HepG2 (cell line): ENCODE measurements at regions not wholly inside any gene's neighbourhood (a gene's known extent, or its start where the extent isn't known, plus 50 kb on each side); places are given as distances from the start of the nearest gene placed in this dataset.
"Not testable (repeated sequence)": the region's sequence is repeated elsewhere in the genome, so short reads cannot be mapped to it uniquely, and the experiment has no call there.

Source experiments
- ATAC-seq: fragments of 200-7000 bp; cut with Tn5 transposase; 3 replicates; pipeline ENCODE4 v1.9.1; 2020; ENCODE audit warnings: mild to moderate bottlenecking, moderate library complexity
- BruUV-seq: library from RNA; stranded (reverse); fragments of 400-500 nt; replicated peaks from 2 replicates; lab custom pipeline; 2021; lab: Mats Ljungman, UMichigan
- CTCF ChIA-PET: fragments of 300-600 bp; formaldehyde crosslinking; extraction: SDS; loops from one replicate; lab custom pipeline; 2021; ENCODE audit warnings: low total read pairs, inconsistent platforms, low intra/inter-chr PET ratio; lab: Yijun Ruan, JAX
- POLR2A ChIA-PET: fragments of 350-600 bp; sonication (Branson Sonifier 250); formaldehyde crosslinking; loops from one replicate; lab custom pipeline; 2020; ENCODE audit warnings: antibody characterized with exemption, inconsistent platforms; lab: Yijun Ruan, JAX
- DNase-seq: peaks from one replicate; pipeline ENCODE4 v3.0.0-alpha.2; 2015; ENCODE audit warnings: low spot score
- FAIRE-seq: peaks from 3 replicates; lab custom pipeline; 2011; peaks lifted over from hg19 to GRCh38; lab: Jason Lieb, UNC
- H2AFZ ChIP-seq: one replicate; pipeline ENCODE4 v1.6.1; 2011; ENCODE audit warnings: low read length, inconsistent platforms
- H3K27ac ChIP-seq: fragments of 300-600 bp; 3 replicates; pipeline ENCODE4 v1.8.0; 2011; ENCODE audit warnings: mixed run types, mild to moderate bottlenecking, mixed read lengths, low read length, inconsistent platforms; ENCODE audit not compliant: insufficient read depth; ENCODE audit errors: extremely low read length
- H3K27me3 ChIP-seq, 2 experiments: fragments of 200-600 bp in 1 of 2; 2 replicates in 1 of 2; 3 replicates in 1 of 2; pipeline versions ENCODE4 v1.6.0 to v1.8.0; 2011; ENCODE audit warnings: low read length in 2 of 2, mild to moderate bottlenecking in 2 of 2, moderate library complexity in 2 of 2, inconsistent platforms in 1 of 2; ENCODE audit not compliant: insufficient read depth in 2 of 2, control insufficient read depth in 1 of 2
- H3K36me3 ChIP-seq, 2 experiments: fragments of 200-600 bp in 1 of 2; replicated peaks in 1 of 2; 2 replicates in 1 of 2; 3 replicates in 1 of 2; pipeline versions ENCODE4 v1.5.1 to v1.8.0; 2011; ENCODE audit warnings: low read length in 2 of 2, inconsistent platforms in 1 of 2; ENCODE audit not compliant: insufficient read depth in 2 of 2, control insufficient read depth in 1 of 2
- H3K4me1 ChIP-seq: 2 replicates; pipeline ENCODE4 v1.5.1; 2012; ENCODE audit warnings: low read length, inconsistent platforms; ENCODE audit not compliant: insufficient read depth
- H3K4me2 ChIP-seq: 2 replicates; pipeline ENCODE4 v1.6.0; 2011; ENCODE audit warnings: low read depth, low read length, inconsistent platforms
- H3K4me3 ChIP-seq, 3 experiments: fragments of 200-600 bp in 1 of 3; sonication (generic), shearing (Covaris generic) in 1 of 3; replicated peaks in 1 of 3; 2 replicates each; pipeline ENCODE4 v1.5.1; 2011 to 2016; ENCODE audit warnings: low read length in 3 of 3, inconsistent platforms in 2 of 3, low read depth in 2 of 3, mild to moderate bottlenecking in 2 of 3, control low read depth in 1 of 3, mixed read lengths in 1 of 3; ENCODE audit not compliant: insufficient read depth in 1 of 3
- H3K79me2 ChIP-seq: one replicate; pipeline ENCODE4 v1.6.1; 2011; ENCODE audit warnings: low read length, inconsistent platforms; ENCODE audit not compliant: insufficient read depth
- H3K9ac ChIP-seq: 2 replicates; pipeline ENCODE4 v1.6.0; 2011; ENCODE audit warnings: mild to moderate bottlenecking, low read depth, low read length, inconsistent platforms; ENCODE audit not compliant: insufficient read depth
- H3K9me3 ChIP-seq: 2 replicates; pipeline ENCODE4 v1.5.1; 2012; ENCODE audit warnings: mild to moderate bottlenecking, low read length
- H4K20me1 ChIP-seq: 2 replicates; pipeline ENCODE4 v1.6.0; 2011; ENCODE audit warnings: inconsistent platforms, mild to moderate bottlenecking, low read length, moderate library complexity; ENCODE audit not compliant: insufficient read depth
- AGO2 ChIP-seq: fragments of 200-400 bp; formaldehyde crosslinking; optimal IDR thresholded peaks from 2 replicates; pipeline ENCODE3; 2017; ENCODE audit warnings: mild to moderate bottlenecking, low read depth, low read length, moderate library complexity
- EZH2 ChIP-seq: conservative IDR thresholded peaks from 2 replicates; pipeline ENCODE4 v1.6.1; 2012; ENCODE audit warnings: mild to moderate bottlenecking, low read depth, low read length, moderate library complexity
- KAT2B ChIP-seq: fragments of 150-350 bp; IDR thresholded peaks from 2 replicates; pipeline ENCODE4 v1.6.1; 2014; ENCODE audit warnings: low read depth, low read length, borderline replicate concordance
- KDM5B ChIP-seq: sonication (generic); formaldehyde crosslinking; IDR thresholded peaks from 2 replicates; pipeline ENCODE4 v1.4.0; 2020; ENCODE audit warnings: missing genetic modification reagents, mild to moderate bottlenecking, borderline replicate concordance
- MTF1 ChIP-seq: sonication (generic); formaldehyde crosslinking; IDR thresholded peaks from 2 replicates; pipeline ENCODE4 v1.5.0; 2020; ENCODE audit warnings: missing genetic modification reagents
- PCBP2 ChIP-seq: fragments of 200-400 bp; formaldehyde crosslinking; optimal IDR thresholded peaks from 2 replicates; pipeline ENCODE3; 2018; ENCODE audit warnings: low read length, low read depth; ENCODE audit not compliant: poor library complexity, severe bottlenecking
- SALL2 ChIP-seq: sonication (generic); formaldehyde crosslinking; IDR thresholded peaks from 2 replicates; pipeline ENCODE4 v1.8.1; 2023; ENCODE audit warnings: mild to moderate bottlenecking, missing genetic modification reagents, inconsistent platforms
- SMAD3 ChIP-seq: sonication (generic); formaldehyde crosslinking; IDR thresholded peaks from 2 replicates; pipeline ENCODE4 v1.4.0; 2020; ENCODE audit warnings: missing genetic modification reagents
- SP1 ChIP-seq, 2 experiments: fragments of 450-650 bp in 1 of 2; sonication (generic) in 1 of 2; formaldehyde crosslinking in 1 of 2; IDR thresholded peaks; 2 replicates each; pipeline versions ENCODE4 v1.4.0 to v1.6.1; 2016 to 2020; ENCODE audit warnings: missing genetic modification reagents in 1 of 2
- WIZ ChIP-seq: sonication (generic); formaldehyde crosslinking; IDR thresholded peaks from 2 replicates; pipeline ENCODE4 v1.5.1; 2020; ENCODE audit warnings: mild to moderate bottlenecking, missing genetic modification reagents
- YEATS4 ChIP-seq: sonication (generic); formaldehyde crosslinking; IDR thresholded peaks from 2 replicates; pipeline ENCODE4 v1.4.0; 2020; ENCODE audit warnings: missing genetic modification reagents, borderline replicate concordance
- ZKSCAN5 ChIP-seq: sonication (generic); formaldehyde crosslinking; IDR thresholded peaks from 2 replicates; pipeline ENCODE4 v1.5.1; 2020; ENCODE audit warnings: mild to moderate bottlenecking, missing genetic modification reagents
- ZNF260 ChIP-seq: sonication (generic); formaldehyde crosslinking; IDR thresholded peaks from 2 replicates; pipeline ENCODE4 v1.4.0; 2020; ENCODE audit warnings: missing genetic modification reagents, low read depth, mild to moderate bottlenecking, borderline replicate concordance
- ZNF563 ChIP-seq: sonication (generic); formaldehyde crosslinking; IDR thresholded peaks from 2 replicates; pipeline ENCODE4 v1.8.0; 2022; ENCODE audit warnings: mild to moderate bottlenecking, moderate library complexity, missing genetic modification reagents
- WGBS: methylation state at CpG from one replicate; pipeline ENCODE4 v1.1.6; 2017; ENCODE audit warnings: low lambda C conversion rate; 5-methylcytosine and 5-hydroxymethylcytosine counted together
- in situ Hi-C: cut with HindIII; loops from 2 replicates; pipeline ENCODE4 v1.10.0; 2017; ENCODE audit warnings: low pct_unique_long_range_greater_than_20kb; ENCODE audit not compliant: extremely low pct_ligation_motif_present
- intact Hi-C: fragments of 100-400 bp; cut with micrococcal nuclease; formaldehyde crosslinking; loops from one replicate; pipeline ENCODE4 v1.10.0; 2022; ENCODE audit not compliant: unreplicated experiment
- TF ChIP-seq, protein P1 (sequence below): IDR thresholded peaks from 2 replicates; pipeline ENCODE4 v1.6.1; 2016; ENCODE audit warnings: missing genetic modification reagents, missing compliant biosample characterization
- TF ChIP-seq, protein P2 (sequence below): sonication (generic); formaldehyde crosslinking; IDR thresholded peaks from 2 replicates; pipeline ENCODE4 v1.8.1; 2022; ENCODE audit warnings: mild to moderate bottlenecking, missing genetic modification reagents

DNA sequence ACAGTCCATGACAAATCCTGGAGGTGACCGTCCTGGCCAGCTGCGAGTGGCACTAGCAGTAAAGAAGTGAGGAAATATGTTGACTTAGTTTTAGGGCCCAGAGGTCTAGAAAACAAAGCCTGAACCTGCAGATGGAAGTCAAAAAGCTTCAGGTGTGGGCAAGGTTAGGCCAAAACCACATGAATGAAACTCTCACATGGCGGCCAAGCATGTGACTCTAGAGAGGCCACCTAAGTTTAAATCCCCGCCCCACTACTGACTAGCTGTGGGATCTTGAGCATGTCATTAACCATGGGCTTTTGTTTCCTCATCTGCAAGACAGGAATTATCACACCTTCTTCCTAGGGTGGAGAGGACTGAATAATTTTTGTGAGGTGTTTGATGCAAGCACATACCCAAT lies 148.2 kb upstream of the DAB1 start:
- H2AFZ ChIP-seq = no peak overlapping the region
- ATAC-seq = no peak
- no peak overlapping the region for H3K9ac ChIP-seq
- intact Hi-C loops = no loop called here
- no peak overlapping the region for H3K4me2 ChIP-seq
- no peaks in the 10 kb centered on the region for H4K20me1 ChIP-seq
- CTCF ChIA-PET = no interaction called here
- no peaks in the 10 kb centered on the region for H3K36me3 ChIP-seq
- no peaks in the 10 kb centered on the region for H3K79me2 ChIP-seq
- H3K27me3 ChIP-seq = no peaks in the 10 kb centered on the region; a peak in 1 of 5 replicates
- TF ChIP-seq SMAD3 (CRISPR knock-in tag) (no peak), KAT2B (no peak), AGO2 (no peak), PCBP2 (no peak), YEATS4 (CRISPR knock-in tag) (no peak), WIZ (CRISPR knock-in tag) (no peak), ZNF260 (CRISPR knock-in tag) (no peak), MTF1 (CRISPR knock-in tag) (no peak), EZH2 (no peak), KDM5B (no peak), ZKSCAN5 (no peak), SALL2 (CRISPR knock-in tag) (no peak), ZNF563 (CRISPR knock-in tag) (no peak), SP1 (IDR thresholded peaks at IDR 0.05) (no peak), SP1 (CRISPR knock-in tag; IDR thresholded peaks at IDR 0.05) (no peak)
- TF ChIP-seq, protein P1, sequence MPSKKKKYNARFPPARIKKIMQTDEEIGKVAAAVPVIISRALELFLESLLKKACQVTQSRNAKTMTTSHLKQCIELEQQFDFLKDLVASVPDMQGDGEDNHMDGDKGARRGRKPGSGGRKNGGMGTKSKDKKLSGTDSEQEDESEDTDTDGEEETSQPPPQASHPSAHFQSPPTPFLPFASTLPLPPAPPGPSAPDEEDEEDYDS (CRISPR knock-in tag) = no peak
- TF ChIP-seq, protein P2, sequence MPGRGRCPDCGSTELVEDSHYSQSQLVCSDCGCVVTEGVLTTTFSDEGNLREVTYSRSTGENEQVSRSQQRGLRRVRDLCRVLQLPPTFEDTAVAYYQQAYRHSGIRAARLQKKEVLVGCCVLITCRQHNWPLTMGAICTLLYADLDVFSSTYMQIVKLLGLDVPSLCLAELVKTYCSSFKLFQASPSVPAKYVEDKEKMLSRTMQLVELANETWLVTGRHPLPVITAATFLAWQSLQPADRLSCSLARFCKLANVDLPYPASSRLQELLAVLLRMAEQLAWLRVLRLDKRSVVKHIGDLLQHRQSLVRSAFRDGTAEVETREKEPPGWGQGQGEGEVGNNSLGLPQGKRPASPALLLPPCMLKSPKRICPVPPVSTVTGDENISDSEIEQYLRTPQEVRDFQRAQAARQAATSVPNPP = no peak
- TF ChIP-seq, all 625 proteins: peak for 0
- H3K4me3 ChIP-seq = no peak overlapping the region
- DNase-seq = no peak
- H3K9me3 ChIP-seq = no peaks in the 10 kb centered on the region
- no peaks in the 10 kb centered on the region for H3K4me1 ChIP-seq
- in situ Hi-C loops = no loop called here
- no TSS peak for BruUV-seq
- POLR2A ChIA-PET = no interaction called here
- no peak overlapping the region for H3K27ac ChIP-seq
- no peak for FAIRE-seq
- WGBS = 28% methylated on average over 4 of the region's 4 CpGs

DNA sequence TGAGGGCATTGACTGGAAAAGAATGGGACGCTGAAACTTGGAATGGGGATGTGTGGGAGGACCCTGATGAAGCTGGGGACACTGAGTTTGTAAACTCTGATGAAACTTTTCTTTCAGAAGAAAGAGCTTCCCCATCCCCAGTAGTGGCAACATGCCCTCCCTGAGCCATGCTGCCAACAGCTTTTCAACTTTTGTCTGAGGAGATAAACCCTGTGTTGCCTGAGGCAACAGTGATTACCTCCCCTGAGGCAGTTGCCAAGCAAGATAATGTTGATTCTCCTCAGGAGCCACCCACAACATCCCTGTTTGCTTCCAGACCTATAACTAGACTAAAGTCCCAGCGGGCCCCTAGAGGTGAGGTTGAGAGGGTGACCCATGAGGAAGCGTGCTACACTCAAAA lies 134.2 kb upstream of the DAB1 start:
- H3K9me3 ChIP-seq, in situ Hi-C loops, H3K79me2 ChIP-seq, H2AFZ ChIP-seq, H3K27me3 ChIP-seq, H4K20me1 ChIP-seq, H3K27ac ChIP-seq, H3K4me1 ChIP-seq, H3K36me3 ChIP-seq, POLR2A ChIA-PET, ATAC-seq, BruUV-seq, FAIRE-seq, H3K4me2 ChIP-seq, intact Hi-C loops, DNase-seq, CTCF ChIA-PET, H3K9ac ChIP-seq, H3K4me3 ChIP-seq: not testable (repeated sequence)
- 0% methylated on average over 3 of the region's 3 CpGs for WGBS
